ENCODE measurements at regions not wholly inside any gene's neighbourhood (a gene's known extent, or its start where the extent isn't known, plus 50 kb on each side); places are given as distances from the start of the nearest gene placed in this dataset.

- Histone ChIP-seq H3K9me3 (ENCODE audit: control insufficient read depth, insufficient read depth, low read length) (no peaks in the 10 kb centered on the region; the same call in 1 of the 2 replicates), H3K4me1 (ENCODE audit: insufficient read depth, low read length) (no peaks in the 10 kb centered on the region), H3K36me3 (ENCODE audit: insufficient read depth, low read length) (no peaks in the 10 kb centered on the region), H3K9ac (ENCODE audit: low read depth, low read length) (no peak overlapping the region)
Measured at GRCh38 chr12:114921781-114922180, 237.8 kb upstream of the TBX3 start.

GRCh38 chr12:114920771-114921554 lies 237.0 kb upstream of the TBX3 start:
- Histone ChIP-seq H3K4me1 (ENCODE audit: insufficient read depth, low read length) (no peaks in the 10 kb centered on the region), H3K9me3 (ENCODE audit: control insufficient read depth, insufficient read depth, low read length) (no peaks in the 10 kb centered on the region; the same call in 1 of the 2 replicates), H3K36me3 (ENCODE audit: insufficient read depth, low read length) (no peaks in the 10 kb centered on the region), H3K9ac (ENCODE audit: low read depth, low read length) (no peak overlapping the region)

- H3K4me1 ChIP-seq (ENCODE audit: insufficient read depth, low read length) = no peaks in the 10 kb centered on the region
- H3K9ac ChIP-seq (ENCODE audit: low read depth, low read length) = no peak overlapping the region
- no peaks in the 10 kb centered on the region; the same call in 1 of the 2 replicates for H3K9me3 ChIP-seq (ENCODE audit: control insufficient read depth, insufficient read depth, low read length)
- H3K36me3 ChIP-seq (ENCODE audit: insufficient read depth, low read length) = no peaks in the 10 kb centered on the region
Measured at GRCh38 chr12:114919479-114919878, 235.5 kb upstream of the TBX3 start.

GRCh38 chr12:114918535-114919233 lies 234.7 kb upstream of the TBX3 start:
- Histone ChIP-seq H3K9ac (ENCODE audit: low read depth, low read length) (no peak overlapping the region), H3K4me1 (ENCODE audit: insufficient read depth, low read length) (no peaks in the 10 kb centered on the region), H3K9me3 (ENCODE audit: control insufficient read depth, insufficient read depth, low read length) (no peaks in the 10 kb centered on the region; the same call in 1 of the 2 replicates), H3K36me3 (ENCODE audit: insufficient read depth, low read length) (no peaks in the 10 kb centered on the region)

GRCh38 chr12:114917953-114918352 lies 234.0 kb upstream of the TBX3 start:
- Histone ChIP-seq H3K36me3 (ENCODE audit: insufficient read depth, low read length) (no peaks in the 10 kb centered on the region), H3K9me3 (ENCODE audit: control insufficient read depth, insufficient read depth, low read length) (no peaks in the 10 kb centered on the region; the same call in 1 of the 2 replicates), H3K9ac (ENCODE audit: low read depth, low read length) (no peak overlapping the region), H3K4me1 (ENCODE audit: insufficient read depth, low read length) (no peaks in the 10 kb centered on the region)

GRCh38 chr12:114917307-114917706 lies 233.3 kb upstream of the TBX3 start:
- no peaks in the 10 kb centered on the region for H3K4me1 ChIP-seq (ENCODE audit: insufficient read depth, low read length)
- no peaks in the 10 kb centered on the region; the same call in 1 of the 2 replicates for H3K9me3 ChIP-seq (ENCODE audit: control insufficient read depth, insufficient read depth, low read length)
- no peaks in the 10 kb centered on the region for H3K36me3 ChIP-seq (ENCODE audit: insufficient read depth, low read length)
- no peak overlapping the region for H3K9ac ChIP-seq (ENCODE audit: low read depth, low read length)

- no peaks in the 10 kb centered on the region for H3K36me3 ChIP-seq (ENCODE audit: insufficient read depth, low read length)
- H3K9ac ChIP-seq (ENCODE audit: low read depth, low read length) = no peak overlapping the region
- no peaks in the 10 kb centered on the region for H3K4me1 ChIP-seq (ENCODE audit: insufficient read depth, low read length)
- no peaks in the 10 kb centered on the region; the same call in 1 of the 2 replicates for H3K9me3 ChIP-seq (ENCODE audit: control insufficient read depth, insufficient read depth, low read length)
Measured at GRCh38 chr12:114916541-114916940, 232.6 kb upstream of the TBX3 start.

- Histone ChIP-seq H3K4me1 (ENCODE audit: insufficient read depth, low read length) (no peaks in the 10 kb centered on the region), H3K36me3 (ENCODE audit: insufficient read depth, low read length) (no peaks in the 10 kb centered on the region), H3K9ac (ENCODE audit: low read depth, low read length) (no peak overlapping the region), H3K9me3 (ENCODE audit: control insufficient read depth, insufficient read depth, low read length) (no peaks in the 10 kb centered on the region; the same call in 1 of the 2 replicates)
Measured at GRCh38 chr12:114916124-114916523, 232.1 kb upstream of the TBX3 start.

- H3K36me3 ChIP-seq (ENCODE audit: insufficient read depth, low read length) = no peaks in the 10 kb centered on the region
- no peaks in the 10 kb centered on the region for H3K4me1 ChIP-seq (ENCODE audit: insufficient read depth, low read length)
- H3K9me3 ChIP-seq (ENCODE audit: control insufficient read depth, insufficient read depth, low read length) = no peaks in the 10 kb centered on the region; the same call in 1 of the 2 replicates
- H3K9ac ChIP-seq (ENCODE audit: low read depth, low read length) = no peak overlapping the region
Measured at GRCh38 chr12:114913871-114914801, 230.2 kb upstream of the TBX3 start.

GRCh38 chr12:114912811-114913210 lies 228.8 kb upstream of the TBX3 start:
- no peaks in the 10 kb centered on the region; the same call in 1 of the 2 replicates for H3K9me3 ChIP-seq (ENCODE audit: control insufficient read depth, insufficient read depth, low read length)
- H3K36me3 ChIP-seq (ENCODE audit: insufficient read depth, low read length) = no peaks in the 10 kb centered on the region
- no peaks in the 10 kb centered on the region for H3K4me1 ChIP-seq (ENCODE audit: insufficient read depth, low read length)
- no peak overlapping the region for H3K9ac ChIP-seq (ENCODE audit: low read depth, low read length)

- no peak overlapping the region for H3K9ac ChIP-seq (ENCODE audit: low read depth, low read length)
- H3K4me1 ChIP-seq (ENCODE audit: insufficient read depth, low read length) = no peaks in the 10 kb centered on the region
- 0 out of 2 replicates have a peak, but pooled peaks cover 1% of the 10 kb centered on the region for H3K9me3 ChIP-seq (ENCODE audit: control insufficient read depth, insufficient read depth, low read length)
Measured at GRCh38 chr12:114911196-114911595, 227.2 kb upstream of the TBX3 start.

GRCh38 chr12:114904254-114905003 lies 220.5 kb upstream of the TBX3 start:
- Histone ChIP-seq H3K9ac (ENCODE audit: low read depth, low read length) (no peak overlapping the region), H3K4me1 (ENCODE audit: insufficient read depth, low read length) (no peaks in the 10 kb centered on the region), H3K9me3 (ENCODE audit: control insufficient read depth, insufficient read depth, low read length) (peaks cover 2% of the 10 kb centered on the region; the same call in 1 of the 2 replicates), H3K36me3 (ENCODE audit: insufficient read depth, low read length) (no peaks in the 10 kb centered on the region)

More at GRCh38 chr12:114911196-114911595, 227.2 kb upstream of the TBX3 start:
- H3K36me3 ChIP-seq (ENCODE audit: insufficient read depth, low read length) = no peaks in the 10 kb centered on the region

- H3K4me1 ChIP-seq (ENCODE audit: insufficient read depth, low read length) = no peaks in the 10 kb centered on the region
- H3K9me3 ChIP-seq (ENCODE audit: control insufficient read depth, insufficient read depth, low read length) = peaks cover 2% of the 10 kb centered on the region; the same call in 1 of the 2 replicates
- H3K36me3 ChIP-seq (ENCODE audit: insufficient read depth, low read length) = no peaks in the 10 kb centered on the region
- H3K9ac ChIP-seq (ENCODE audit: low read depth, low read length) = no peak overlapping the region
Measured at GRCh38 chr12:114903083-114903691, 219.2 kb upstream of the TBX3 start.

All from ES-I3 (cell line).